NT2/D1 (cell line): ENCODE measurements at regions not wholly inside any gene's neighbourhood (a gene's known extent, or its start where the extent isn't known, plus 50 kb on each side); places are given as distances from the start of the nearest gene placed in this dataset.

Experiments used
- SUZ12 ChIP-seq: IDR thresholded peaks from 2 replicates; pipeline ENCODE4 v1.6.1; 2011; ENCODE audit not compliant: insufficient read length, insufficient read depth; ENCODE audit errors: extremely low read depth
- ZNF274 ChIP-seq: IDR thresholded peaks from 2 replicates; pipeline ENCODE4 v1.6.1; 2011; ENCODE audit warnings: mild to moderate bottlenecking, low read depth, low read length

GRCh38 chrX:150159537-150159936, 203.6 kb upstream of the MAMLD1 start:
- no peak for TF ChIP-seq ZNF274
- TF ChIP-seq SUZ12: no peak
